Esophagus squamous epithelium (tissue), 4 donors: ENCODE measurements at regions not wholly inside any gene's neighbourhood (a gene's known extent, or its start where the extent isn't known, plus 50 kb on each side); places are given as distances from the start of the nearest gene placed in this dataset.

Source experiments
- POLR2A ChIP-seq, 4 donors: fragments of 450-650 bp; IDR thresholded peaks; one replicate each; pipeline ENCODE4 v1.6.1; 2017; ENCODE audit warnings: antibody characterized with exemption in 4 of 4, mild to moderate bottlenecking in 4 of 4, moderate library complexity in 3 of 4
- TF ChIP-seq, protein P1 (sequence below), 6 experiments: fragments of 450-650 bp in 4 of 6; fragments of 200-600 bp in 2 of 6; sonication (generic) in 2 of 6; IDR thresholded peaks; one replicate each; pipeline ENCODE4 v1.5.1; 2016 to 2019; ENCODE audit warnings: antibody characterized with exemption in 6 of 6, mild to moderate bottlenecking in 4 of 6, moderate library complexity in 4 of 6

DNA sequence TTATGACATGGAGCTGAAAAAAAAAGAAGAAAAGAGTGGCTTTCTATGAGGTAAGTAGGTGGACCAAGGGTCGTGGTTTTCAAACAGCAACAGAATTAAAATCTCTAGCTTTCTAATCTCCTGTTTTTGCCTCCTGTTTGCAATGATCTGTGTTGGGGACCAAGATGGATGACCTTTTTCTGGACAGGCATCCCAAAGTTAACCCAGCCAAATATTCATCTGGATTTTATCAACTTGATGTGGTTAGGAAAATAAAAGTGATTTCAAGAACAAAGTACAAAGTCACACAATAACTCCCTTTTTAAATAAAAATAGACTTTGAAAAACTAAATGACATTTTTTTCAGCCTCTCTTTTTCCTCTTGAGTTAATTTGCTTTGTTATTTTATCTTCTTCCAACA, 282.1 kb upstream of the PRDM1 start:
- no peak for TF ChIP-seq POLR2A (IDR thresholded peaks at IDR 0.05)
- TF ChIP-seq, protein P1, sequence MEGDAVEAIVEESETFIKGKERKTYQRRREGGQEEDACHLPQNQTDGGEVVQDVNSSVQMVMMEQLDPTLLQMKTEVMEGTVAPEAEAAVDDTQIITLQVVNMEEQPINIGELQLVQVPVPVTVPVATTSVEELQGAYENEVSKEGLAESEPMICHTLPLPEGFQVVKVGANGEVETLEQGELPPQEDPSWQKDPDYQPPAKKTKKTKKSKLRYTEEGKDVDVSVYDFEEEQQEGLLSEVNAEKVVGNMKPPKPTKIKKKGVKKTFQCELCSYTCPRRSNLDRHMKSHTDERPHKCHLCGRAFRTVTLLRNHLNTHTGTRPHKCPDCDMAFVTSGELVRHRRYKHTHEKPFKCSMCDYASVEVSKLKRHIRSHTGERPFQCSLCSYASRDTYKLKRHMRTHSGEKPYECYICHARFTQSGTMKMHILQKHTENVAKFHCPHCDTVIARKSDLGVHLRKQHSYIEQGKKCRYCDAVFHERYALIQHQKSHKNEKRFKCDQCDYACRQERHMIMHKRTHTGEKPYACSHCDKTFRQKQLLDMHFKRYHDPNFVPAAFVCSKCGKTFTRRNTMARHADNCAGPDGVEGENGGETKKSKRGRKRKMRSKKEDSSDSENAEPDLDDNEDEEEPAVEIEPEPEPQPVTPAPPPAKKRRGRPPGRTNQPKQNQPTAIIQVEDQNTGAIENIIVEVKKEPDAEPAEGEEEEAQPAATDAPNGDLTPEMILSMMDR (IDR thresholded peaks at IDR 0.05): no peak
